Tibial nerve (tissue), 4 donors: ENCODE measurements at regions not wholly inside any gene's neighbourhood (a gene's known extent, or its start where the extent isn't known, plus 50 kb on each side); places are given as distances from the start of the nearest gene placed in this dataset.

Experiments used
- CTCF ChIP-seq, 5 experiments: fragments of 200-600 bp in 3 of 5; fragments of 450-650 bp in 2 of 5; sonication (generic) in 3 of 5; IDR thresholded peaks; one replicate each; pipeline ENCODE4 v1.5.1; 2016 to 2019; ENCODE audit warnings: antibody characterized with exemption in 5 of 5, mild to moderate bottlenecking in 3 of 5, moderate library complexity in 2 of 5
- EP300 ChIP-seq, 2 donors: sonication (generic); formaldehyde crosslinking; IDR thresholded peaks; one replicate each; pipeline ENCODE4 v1.6.1; 2017; ENCODE audit warnings: antibody characterized with exemption in 2 of 2, mild to moderate bottlenecking in 1 of 2

GRCh38 chr2:183242937-183243336, 118.7 kb downstream of the NUP35 start:
- TF ChIP-seq CTCF (IDR thresholded peaks at IDR 0.05) (no peak), EP300 (IDR thresholded peaks at IDR 0.05) (no peak)
